ENCODE measurements at regions not wholly inside any gene's neighbourhood (a gene's known extent, or its start where the extent isn't known, plus 50 kb on each side); places are given as distances from the start of the nearest gene placed in this dataset.

GRCh38 chr4:114349543-114350175 is 248.9 kb upstream of the UGT8 start:
- Histone ChIP-seq H3K9me3 (ENCODE audit: control insufficient read depth, low read depth, low read length) (no peaks in the 10 kb centered on the region), H3K27me3 (ENCODE audit: control insufficient read depth, insufficient read depth, low read length) (no peaks in the 10 kb centered on the region), H3K4me3 (ENCODE audit: low read length) (no peak overlapping the region), H3K4me1 (ENCODE audit: control insufficient read depth, insufficient read depth, low read length) (no peaks in the 10 kb centered on the region), H3K27ac (ENCODE audit: low read length) (no peak overlapping the region), H3K36me3 (ENCODE audit: control insufficient read depth, insufficient read depth, low read length) (no peaks in the 10 kb centered on the region)
- DNase-seq: no peak
- 100% methylated on average over 1 of the region's 2 CpGs for WGBS (ENCODE audit: insufficient coverage, low lambda C conversion rate)

- H3K4me1 ChIP-seq (ENCODE audit: control insufficient read depth, insufficient read depth, low read length): no peaks in the 10 kb centered on the region
- H3K9me3 ChIP-seq (ENCODE audit: control insufficient read depth, low read depth, low read length): no peaks in the 10 kb centered on the region
- no peaks in the 10 kb centered on the region for H3K36me3 ChIP-seq (ENCODE audit: control insufficient read depth, insufficient read depth, low read length)
- no peak overlapping the region for H3K4me3 ChIP-seq (ENCODE audit: low read length)
- no peaks in the 10 kb centered on the region for H3K27me3 ChIP-seq (ENCODE audit: control insufficient read depth, insufficient read depth, low read length)
- no peak overlapping the region for H3K27ac ChIP-seq (ENCODE audit: low read length)
- DNase-seq: no peak
Observed at GRCh38 chr4:114358901-114359300, 239.7 kb upstream of the UGT8 start.

- Histone ChIP-seq H3K4me1 (ENCODE audit: control insufficient read depth, insufficient read depth, low read length) (no peaks in the 10 kb centered on the region), H3K27ac (ENCODE audit: low read length) (no peak overlapping the region), H3K9me3 (ENCODE audit: control insufficient read depth, low read depth, low read length) (no peaks in the 10 kb centered on the region), H3K4me3 (ENCODE audit: low read length) (no peak overlapping the region), H3K36me3 (ENCODE audit: control insufficient read depth, insufficient read depth, low read length) (no peaks in the 10 kb centered on the region), H3K27me3 (ENCODE audit: control insufficient read depth, insufficient read depth, low read length) (no peaks in the 10 kb centered on the region)
- WGBS (ENCODE audit: insufficient coverage, low lambda C conversion rate): 44% methylated on average over 2 of the region's 3 CpGs
- no peak for DNase-seq
Observed at GRCh38 chr4:114361249-114361648, 237.4 kb upstream of the UGT8 start.

- no peak for DNase-seq
- Histone ChIP-seq H3K9me3 (ENCODE audit: control insufficient read depth, low read depth, low read length) (no peaks in the 10 kb centered on the region), H3K27ac (ENCODE audit: low read length) (no peak overlapping the region), H3K27me3 (ENCODE audit: control insufficient read depth, insufficient read depth, low read length) (no peaks in the 10 kb centered on the region), H3K4me1 (ENCODE audit: control insufficient read depth, insufficient read depth, low read length) (no peaks in the 10 kb centered on the region), H3K4me3 (ENCODE audit: low read length) (no peak overlapping the region), H3K36me3 (ENCODE audit: control insufficient read depth, insufficient read depth, low read length) (no peaks in the 10 kb centered on the region)
- WGBS (ENCODE audit: insufficient coverage, low lambda C conversion rate): no CpG with 5 or more reads among the region's 1 CpG
Observed at GRCh38 chr4:114364857-114365256, 233.8 kb upstream of the UGT8 start.

GRCh38 chr4:114365591-114365990 is 233.0 kb upstream of the UGT8 start:
- Histone ChIP-seq H3K4me3 (ENCODE audit: low read length) (no peak overlapping the region), H3K36me3 (ENCODE audit: control insufficient read depth, insufficient read depth, low read length) (no peaks in the 10 kb centered on the region), H3K4me1 (ENCODE audit: control insufficient read depth, insufficient read depth, low read length) (no peaks in the 10 kb centered on the region), H3K9me3 (ENCODE audit: control insufficient read depth, low read depth, low read length) (no peaks in the 10 kb centered on the region), H3K27ac (ENCODE audit: low read length) (no peak overlapping the region), H3K27me3 (ENCODE audit: control insufficient read depth, insufficient read depth, low read length) (no peaks in the 10 kb centered on the region)
- DNase-seq: no peak
- WGBS (ENCODE audit: insufficient coverage, low lambda C conversion rate): 100% methylated on average over 1 of the region's 1 CpG

GRCh38 chr4:114366368-114366767 is 232.2 kb upstream of the UGT8 start:
- H3K27ac ChIP-seq (ENCODE audit: low read length): no peak overlapping the region
- 65% methylated on average over 2 of the region's 2 CpGs for WGBS (ENCODE audit: insufficient coverage, low lambda C conversion rate)

GRCh38 chr4:114368751-114369150 is 229.9 kb upstream of the UGT8 start:
- H3K27me3 ChIP-seq (ENCODE audit: control insufficient read depth, insufficient read depth, low read length): no peaks in the 10 kb centered on the region
- no peaks in the 10 kb centered on the region for H3K36me3 ChIP-seq (ENCODE audit: control insufficient read depth, insufficient read depth, low read length)
- DNase-seq: no peak
- 0% methylated on average over 1 of the region's 1 CpG for WGBS (ENCODE audit: insufficient coverage, low lambda C conversion rate)
- no peaks in the 10 kb centered on the region for H3K9me3 ChIP-seq (ENCODE audit: control insufficient read depth, low read depth, low read length)
- no peak overlapping the region for H3K27ac ChIP-seq (ENCODE audit: low read length)
- H3K4me1 ChIP-seq (ENCODE audit: control insufficient read depth, insufficient read depth, low read length): no peaks in the 10 kb centered on the region
- H3K4me3 ChIP-seq (ENCODE audit: low read length): no peak overlapping the region

More at GRCh38 chr4:114366368-114366767, 232.2 kb upstream of the UGT8 start:
- H3K4me3 ChIP-seq (ENCODE audit: low read length): no peak overlapping the region
- H3K36me3 ChIP-seq (ENCODE audit: control insufficient read depth, insufficient read depth, low read length): no peaks in the 10 kb centered on the region
- no peak for DNase-seq
- no peaks in the 10 kb centered on the region for H3K9me3 ChIP-seq (ENCODE audit: control insufficient read depth, low read depth, low read length)
- H3K4me1 ChIP-seq (ENCODE audit: control insufficient read depth, insufficient read depth, low read length): no peaks in the 10 kb centered on the region
- no peaks in the 10 kb centered on the region for H3K27me3 ChIP-seq (ENCODE audit: control insufficient read depth, insufficient read depth, low read length)

- no peak for DNase-seq
- no peaks in the 10 kb centered on the region for H3K36me3 ChIP-seq (ENCODE audit: control insufficient read depth, insufficient read depth, low read length)
- no peak overlapping the region for H3K27ac ChIP-seq (ENCODE audit: low read length)
- H3K4me1 ChIP-seq (ENCODE audit: control insufficient read depth, insufficient read depth, low read length): no peaks in the 10 kb centered on the region
- no CpG with 5 or more reads among the region's 1 CpG for WGBS (ENCODE audit: insufficient coverage, low lambda C conversion rate)
- H3K27me3 ChIP-seq (ENCODE audit: control insufficient read depth, insufficient read depth, low read length): no peaks in the 10 kb centered on the region
- H3K4me3 ChIP-seq (ENCODE audit: low read length): no peak overlapping the region
- H3K9me3 ChIP-seq (ENCODE audit: control insufficient read depth, low read depth, low read length): no peaks in the 10 kb centered on the region
Observed at GRCh38 chr4:114373508-114373907, 225.1 kb upstream of the UGT8 start.

- H3K27ac ChIP-seq (ENCODE audit: low read length): no peak overlapping the region
- peak in 1 of 2 donors; percentile 22 for DNase-seq
- H3K4me3 ChIP-seq (ENCODE audit: low read length): no peak overlapping the region
- WGBS (ENCODE audit: insufficient coverage, low lambda C conversion rate): 80% methylated on average over 1 of the region's 4 CpGs
- no peaks in the 10 kb centered on the region for H3K9me3 ChIP-seq (ENCODE audit: control insufficient read depth, low read depth, low read length)
- no peaks in the 10 kb centered on the region for H3K4me1 ChIP-seq (ENCODE audit: control insufficient read depth, insufficient read depth, low read length)
- no peaks in the 10 kb centered on the region for H3K36me3 ChIP-seq (ENCODE audit: control insufficient read depth, insufficient read depth, low read length)
- H3K27me3 ChIP-seq (ENCODE audit: control insufficient read depth, insufficient read depth, low read length): no peaks in the 10 kb centered on the region
Observed at GRCh38 chr4:114378305-114378903, 220.2 kb upstream of the UGT8 start.

GRCh38 chr4:114383067-114383466 is 215.5 kb upstream of the UGT8 start:
- Histone ChIP-seq H3K27ac (ENCODE audit: low read length) (no peak overlapping the region), H3K4me1 (ENCODE audit: control insufficient read depth, insufficient read depth, low read length) (no peaks in the 10 kb centered on the region), H3K27me3 (ENCODE audit: control insufficient read depth, insufficient read depth, low read length) (no peaks in the 10 kb centered on the region), H3K4me3 (ENCODE audit: low read length) (no peak overlapping the region), H3K36me3 (ENCODE audit: control insufficient read depth, insufficient read depth, low read length) (no peaks in the 10 kb centered on the region), H3K9me3 (ENCODE audit: control insufficient read depth, low read depth, low read length) (no peaks in the 10 kb centered on the region)
- no peak for DNase-seq
- WGBS (ENCODE audit: insufficient coverage, low lambda C conversion rate): no CpG with 5 or more reads among the region's 4 CpGs

- no peaks in the 10 kb centered on the region for H3K36me3 ChIP-seq (ENCODE audit: control insufficient read depth, insufficient read depth, low read length)
Observed at GRCh38 chr4:114383721-114384120, 214.9 kb upstream of the UGT8 start.

More at GRCh38 chr4:114383721-114384120, 214.9 kb upstream of the UGT8 start:
- no peak overlapping the region for H3K27ac ChIP-seq (ENCODE audit: low read length)
- peaks cover 4% of the 10 kb centered on the region for H3K4me1 ChIP-seq (ENCODE audit: control insufficient read depth, insufficient read depth, low read length)
- no peak for DNase-seq
- WGBS (ENCODE audit: insufficient coverage, low lambda C conversion rate): 100% methylated on average over 1 of the region's 1 CpG
- no peaks in the 10 kb centered on the region for H3K9me3 ChIP-seq (ENCODE audit: control insufficient read depth, low read depth, low read length)
- no peak overlapping the region for H3K4me3 ChIP-seq (ENCODE audit: low read length)
- no peaks in the 10 kb centered on the region for H3K27me3 ChIP-seq (ENCODE audit: control insufficient read depth, insufficient read depth, low read length)

Data from large intestine (tissue), 3 donors.